ENCODE measurements at regions not wholly inside any gene's neighbourhood (a gene's known extent, or its start where the extent isn't known, plus 50 kb on each side); places are given as distances from the start of the nearest gene placed in this dataset.

GRCh38 chr3:182294696-182295095 lies 498.6 kb upstream of the ATP11B start:
- H3K4me3 ChIP-seq (ENCODE audit: severe bottlenecking) = no peak overlapping the region
- DNase-seq (ENCODE audit: low spot score) (no peak), ATAC-seq (ENCODE audit: low read depth) (no peak)
- peaks cover 3% of the 10 kb centered on the region for H3K4me1 ChIP-seq (ENCODE audit: insufficient read depth, poor library complexity, severe bottlenecking)
- no peak for TF ChIP-seq CTCF (IDR thresholded peaks at IDR 0.05; ENCODE audit: poor library complexity, severe bottlenecking)
- H3K9me3 ChIP-seq (ENCODE audit: severe bottlenecking) = no peaks in the 10 kb centered on the region
- no peaks in the 10 kb centered on the region for H3K36me3 ChIP-seq (ENCODE audit: low read depth)
- no peaks in the 10 kb centered on the region for H3K27me3 ChIP-seq (ENCODE audit: insufficient read depth, poor library complexity, severe bottlenecking)
- H3K27ac ChIP-seq (ENCODE audit: poor library complexity, severe bottlenecking) = no peak overlapping the region

GRCh38 chr3:182300266-182300665 lies 493.0 kb upstream of the ATP11B start:
- no peaks in the 10 kb centered on the region for H3K9me3 ChIP-seq (ENCODE audit: severe bottlenecking)
- no peaks in the 10 kb centered on the region for H3K4me1 ChIP-seq (ENCODE audit: insufficient read depth, poor library complexity, severe bottlenecking)
- ATAC-seq (ENCODE audit: low read depth) = no peak
- H3K36me3 ChIP-seq (ENCODE audit: low read depth) = no peaks in the 10 kb centered on the region
- TF ChIP-seq CTCF (IDR thresholded peaks at IDR 0.05; ENCODE audit: poor library complexity, severe bottlenecking) = no peak
- DNase-seq (ENCODE audit: low spot score) = no peak
- H3K4me3 ChIP-seq (ENCODE audit: severe bottlenecking) = no peak overlapping the region
- no peaks in the 10 kb centered on the region for H3K27me3 ChIP-seq (ENCODE audit: insufficient read depth, poor library complexity, severe bottlenecking)
- H3K27ac ChIP-seq (ENCODE audit: poor library complexity, severe bottlenecking) = no peak overlapping the region

- DNase-seq (ENCODE audit: low spot score) = no peak
- Histone ChIP-seq H3K27ac (ENCODE audit: poor library complexity, severe bottlenecking) (no peak overlapping the region), H3K4me1 (ENCODE audit: insufficient read depth, poor library complexity, severe bottlenecking) (no peaks in the 10 kb centered on the region), H3K27me3 (ENCODE audit: insufficient read depth, poor library complexity, severe bottlenecking) (no peaks in the 10 kb centered on the region), H3K36me3 (ENCODE audit: low read depth) (no peaks in the 10 kb centered on the region), H3K4me3 (ENCODE audit: severe bottlenecking) (no peak overlapping the region), H3K9me3 (ENCODE audit: severe bottlenecking) (no peaks in the 10 kb centered on the region)
- ATAC-seq (ENCODE audit: low read depth) = no peak
- no peak for TF ChIP-seq CTCF (IDR thresholded peaks at IDR 0.05; ENCODE audit: poor library complexity, severe bottlenecking)
Measured at GRCh38 chr3:182303169-182303568, 490.1 kb upstream of the ATP11B start.

GRCh38 chr3:182305881-182306665 lies 487.2 kb upstream of the ATP11B start:
- DNase-seq (ENCODE audit: low spot score) (no peak), ATAC-seq (ENCODE audit: low read depth) (no peak)
- H3K27me3 ChIP-seq (ENCODE audit: insufficient read depth, poor library complexity, severe bottlenecking) = no peaks in the 10 kb centered on the region
- H3K4me1 ChIP-seq (ENCODE audit: insufficient read depth, poor library complexity, severe bottlenecking) = no peaks in the 10 kb centered on the region
- H3K36me3 ChIP-seq (ENCODE audit: low read depth) = no peaks in the 10 kb centered on the region
- no peak overlapping the region for H3K27ac ChIP-seq (ENCODE audit: poor library complexity, severe bottlenecking)
- no peak for TF ChIP-seq CTCF (IDR thresholded peaks at IDR 0.05; ENCODE audit: poor library complexity, severe bottlenecking)
- H3K9me3 ChIP-seq (ENCODE audit: severe bottlenecking) = no peaks in the 10 kb centered on the region
- no peak overlapping the region for H3K4me3 ChIP-seq (ENCODE audit: severe bottlenecking)

- H3K36me3 ChIP-seq (ENCODE audit: low read depth) = no peaks in the 10 kb centered on the region
- no peak for TF ChIP-seq CTCF (IDR thresholded peaks at IDR 0.05; ENCODE audit: poor library complexity, severe bottlenecking)
- no peak for DNase-seq (ENCODE audit: low spot score)
- no peaks in the 10 kb centered on the region for H3K27me3 ChIP-seq (ENCODE audit: insufficient read depth, poor library complexity, severe bottlenecking)
- H3K4me3 ChIP-seq (ENCODE audit: severe bottlenecking) = no peak overlapping the region
- ATAC-seq (ENCODE audit: low read depth) = no peak
- no peak overlapping the region for H3K27ac ChIP-seq (ENCODE audit: poor library complexity, severe bottlenecking)
- no peaks in the 10 kb centered on the region for H3K9me3 ChIP-seq (ENCODE audit: severe bottlenecking)
- no peaks in the 10 kb centered on the region for H3K4me1 ChIP-seq (ENCODE audit: insufficient read depth, poor library complexity, severe bottlenecking)
Measured at GRCh38 chr3:182308328-182308727, 485.0 kb upstream of the ATP11B start.

Measured in RWPE2 (cell line).